Posterior cingulate gyrus (tissue), 11 donors: ENCODE measurements at regions not wholly inside any gene's neighbourhood (a gene's known extent, or its start where the extent isn't known, plus 50 kb on each side); places are given as distances from the start of the nearest gene placed in this dataset.
A peak's percentile ranks its signal among the peaks of the same experiment; 100 is the strongest.

Experiments used
- DNase-seq, 10 donors: peaks; one replicate each; pipeline versions ENCODE4 v3.0.0 to v3.0.0-alpha.2; 2020 to 2021; ENCODE audit warnings: mixed read lengths in 3 of 10
- intact Hi-C: fragments of 100-400 bp; cut with DNase I; formaldehyde crosslinking; loops from one replicate; pipeline ENCODE4 v1.15.1; 2023

GRCh38 chr6:149176971-149177667, 140.4 kb upstream of the TAB2 start:
- no peak for DNase-seq
- intact Hi-C loops = no loop called here

GRCh38 chr6:149179431-149179830, 138.1 kb upstream of the TAB2 start:
- intact Hi-C loops = no loop called here
- DNase-seq = no peak

DNA sequence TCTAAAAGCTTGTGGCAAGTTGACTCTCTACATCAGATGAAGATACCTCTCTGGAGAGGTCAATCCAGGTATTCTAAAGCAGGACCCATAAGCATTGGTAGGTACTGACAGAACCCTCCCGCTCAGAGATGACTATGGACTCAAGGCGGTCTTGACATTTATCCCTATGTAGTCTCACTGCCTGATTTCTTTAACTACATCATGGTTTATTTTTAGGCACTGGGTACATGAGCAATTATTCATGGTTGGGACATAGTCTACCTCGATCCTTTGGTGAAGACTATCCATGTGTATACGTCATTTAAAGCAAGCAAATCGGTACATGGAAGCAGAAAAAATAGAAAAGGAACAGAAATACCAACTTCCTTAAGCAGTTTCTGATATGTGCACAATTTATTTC, 136.2 kb upstream of the TAB2 start:
- intact Hi-C loops = loop anchor here (5.0 kb wide), 1 partner anchor 246 kb away; no protein-coding TSS in a partner anchor
- no peak for DNase-seq

- DNase-seq = no peak
- intact Hi-C loops = loop anchor here (5.0 kb wide), 1 partner anchor 245 kb away; no protein-coding TSS in a partner anchor
These were observed 135.2 kb upstream of the TAB2 start for GRCh38 chr6:149182262-149182661.

DNA sequence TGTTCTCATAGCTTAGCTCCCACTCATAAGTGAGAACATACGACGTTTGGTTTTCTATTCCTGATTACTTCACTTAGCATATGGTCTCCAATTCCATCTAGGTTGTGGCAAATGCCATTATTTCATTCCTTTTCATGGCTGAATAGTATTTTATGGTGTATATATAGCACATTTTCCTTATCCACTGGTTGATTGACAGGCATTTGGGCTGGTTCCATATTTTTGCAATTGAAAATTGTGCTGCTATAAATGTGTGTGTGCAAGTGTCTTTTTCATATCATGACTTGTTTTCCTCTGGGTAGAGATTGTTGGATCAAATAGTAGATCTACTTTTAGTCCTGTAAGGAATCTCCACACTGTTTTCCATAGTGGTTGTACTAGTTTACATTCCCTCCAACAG, 133.0 kb upstream of the TAB2 start:
- no peak for DNase-seq
- intact Hi-C loops = loop anchor here (5.0 kb wide), 1 partner anchor 243 kb away; no protein-coding TSS in a partner anchor

DNA sequence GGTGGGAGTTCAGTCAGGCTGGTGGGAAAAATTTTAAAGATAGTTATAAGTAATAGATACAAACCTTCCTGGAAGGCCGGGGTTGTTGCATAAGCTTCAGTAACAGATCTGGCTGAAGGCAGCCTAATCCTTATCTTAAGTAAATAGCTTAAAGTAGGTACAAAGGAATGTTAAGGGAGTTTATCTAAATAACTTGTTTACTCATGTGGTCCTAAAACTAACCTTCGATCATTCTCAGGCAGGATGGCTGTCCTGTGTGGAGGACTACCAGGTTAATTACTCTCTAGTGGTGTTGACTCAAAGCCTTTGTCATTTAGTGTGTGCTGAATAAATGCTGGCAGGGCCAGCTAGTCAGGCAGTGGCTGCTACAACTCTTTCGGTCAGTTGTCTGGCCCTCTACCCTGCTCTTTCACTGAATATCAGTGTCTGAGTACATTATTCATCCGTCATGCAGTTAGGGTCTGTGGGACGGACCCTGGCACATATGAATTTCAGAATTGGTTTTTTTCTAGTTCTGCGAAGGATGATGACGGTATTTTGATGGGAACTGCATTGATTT, 131.6 kb upstream of the TAB2 start:
- DNase-seq = no peak
- intact Hi-C loops = no loop called here

DNA sequence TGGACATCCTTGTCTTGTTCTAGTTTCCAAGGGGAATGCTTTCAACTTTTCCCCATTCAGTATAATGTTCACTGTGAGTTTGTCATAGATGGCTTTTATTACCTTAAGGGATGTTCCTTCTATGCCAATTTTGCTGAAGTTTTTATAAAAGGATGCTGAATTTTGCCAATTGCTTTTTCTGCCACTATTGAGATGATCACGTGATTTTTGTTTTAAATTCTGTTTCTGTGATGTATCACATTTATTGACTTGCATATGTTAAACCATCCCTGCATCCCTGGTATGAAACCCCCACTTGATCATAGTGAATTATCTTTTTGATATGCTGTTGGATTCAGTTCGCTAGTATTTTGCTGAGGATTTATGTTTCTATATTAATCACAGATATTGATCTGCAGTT, 130.6 kb upstream of the TAB2 start:
- DNase-seq = no peak
- intact Hi-C loops = no loop called here

DNA sequence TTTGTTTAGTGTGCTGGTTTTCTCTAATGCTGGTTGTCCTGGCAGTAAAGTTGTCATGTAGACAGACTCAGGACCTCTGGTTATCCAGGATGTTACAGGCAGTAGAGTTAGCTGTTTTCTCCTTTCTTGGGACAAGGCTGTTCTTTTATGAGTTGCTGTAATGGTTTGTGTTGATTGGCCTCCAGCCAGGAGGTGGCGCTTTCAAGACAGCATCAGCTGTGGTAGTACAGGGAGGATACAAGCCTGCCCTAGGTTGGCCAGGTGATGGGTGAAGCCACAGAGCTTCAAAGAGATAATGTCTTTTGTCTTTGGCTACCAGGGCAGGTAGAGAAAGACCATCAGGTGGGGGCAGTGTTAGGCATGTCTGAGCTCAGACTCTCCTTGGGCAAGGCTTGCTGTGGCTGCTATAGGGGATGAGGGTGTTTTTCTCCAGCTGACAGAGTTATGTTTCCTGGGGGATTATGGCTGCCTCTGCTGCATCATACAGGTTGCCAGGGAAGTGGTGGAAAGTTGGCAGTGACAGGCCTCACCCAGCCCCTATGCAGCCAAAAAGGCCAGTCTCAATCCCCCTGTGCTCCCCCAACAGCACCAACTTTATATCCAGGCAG, 127.2 kb upstream of the TAB2 start:
- intact Hi-C loops = loop anchor here (10.0 kb wide), 1 partner anchor 66 kb away; no protein-coding TSS in a partner anchor
- DNase-seq = no peak

- intact Hi-C loops = loop anchor here (10.0 kb wide), 1 partner anchor 70 kb away; no protein-coding TSS in a partner anchor
- DNase-seq = no peak
These were observed 122.5 kb upstream of the TAB2 start for GRCh38 chr6:149194820-149195558.

GRCh38 chr6:149196091-149196490, 121.4 kb upstream of the TAB2 start:
- intact Hi-C loops = loop anchor here (10.0 kb wide), 1 partner anchor 71 kb away; no protein-coding TSS in a partner anchor
- no peak for DNase-seq

GRCh38 chr6:149197482-149197881, 120.0 kb upstream of the TAB2 start:
- intact Hi-C loops = loop anchor here (10.0 kb wide), 1 partner anchor 73 kb away; no protein-coding TSS in a partner anchor
- DNase-seq = no peak

- intact Hi-C loops = loop anchor here (10.0 kb wide), 1 partner anchor 73 kb away; no protein-coding TSS in a partner anchor
- no peak for DNase-seq
These were observed 119.2 kb upstream of the TAB2 start for GRCh38 chr6:149198265-149198664.

- intact Hi-C loops = no loop called here
- no peak for DNase-seq
These were observed 117.1 kb upstream of the TAB2 start for GRCh38 chr6:149200282-149200945.

- intact Hi-C loops = no loop called here
- DNase-seq = peak in 1 of 10 donors; percentile 24
These were observed 116.3 kb upstream of the TAB2 start for GRCh38 chr6:149201068-149201655.

GRCh38 chr6:149202100-149202499, 115.4 kb upstream of the TAB2 start:
- no peak for DNase-seq
- intact Hi-C loops = no loop called here

DNA sequence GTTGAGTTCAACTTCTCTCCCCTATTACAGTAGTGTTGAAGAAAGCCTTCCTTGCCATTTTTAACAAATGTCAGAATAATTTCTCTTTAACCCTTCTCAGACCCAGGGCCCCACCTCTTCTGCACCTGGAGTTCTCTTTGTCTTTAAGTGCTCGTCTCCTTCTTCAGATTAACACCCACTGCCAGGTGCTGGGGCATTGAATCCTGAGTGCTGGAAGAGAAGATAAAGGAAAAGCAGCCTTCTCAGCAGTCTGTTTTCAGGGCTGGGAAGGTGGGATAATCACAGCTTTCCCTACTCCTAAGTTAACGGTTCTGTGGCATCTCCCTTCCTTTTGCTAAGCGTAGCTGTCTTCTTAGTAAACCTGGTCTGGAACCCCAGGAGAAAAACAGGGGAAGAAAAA, 114.6 kb upstream of the TAB2 start:
- intact Hi-C loops = no loop called here
- no peak for DNase-seq

GRCh38 chr6:149203509-149203908, 114.0 kb upstream of the TAB2 start:
- intact Hi-C loops = no loop called here
- DNase-seq = no peak

DNA sequence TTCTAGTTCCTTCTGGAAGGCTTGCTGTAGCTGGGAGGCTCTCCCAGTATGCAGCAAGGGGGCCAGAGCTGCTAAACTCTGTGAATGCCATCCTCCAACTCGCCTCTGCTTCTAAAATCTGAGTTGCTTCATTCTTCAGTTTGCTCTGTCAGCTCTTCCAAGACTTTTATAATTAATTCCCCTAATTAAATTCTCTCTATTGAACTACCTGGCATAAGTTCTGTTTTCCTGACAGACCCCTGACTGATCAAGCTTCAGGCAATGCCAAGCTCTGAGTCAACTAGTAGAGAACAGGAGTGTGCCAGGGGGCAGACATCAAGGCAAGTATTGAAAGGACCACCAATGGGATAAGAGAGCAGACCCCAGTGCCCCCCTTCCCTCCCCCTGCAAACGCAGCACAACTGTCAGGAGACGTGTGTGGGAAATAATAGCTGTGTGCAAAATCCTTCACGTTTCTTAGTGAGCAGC, 109.3 kb upstream of the TAB2 start:
- intact Hi-C loops = no loop called here
- peak in 2 of 10 donors; percentile 20 to 79 for DNase-seq

DNA sequence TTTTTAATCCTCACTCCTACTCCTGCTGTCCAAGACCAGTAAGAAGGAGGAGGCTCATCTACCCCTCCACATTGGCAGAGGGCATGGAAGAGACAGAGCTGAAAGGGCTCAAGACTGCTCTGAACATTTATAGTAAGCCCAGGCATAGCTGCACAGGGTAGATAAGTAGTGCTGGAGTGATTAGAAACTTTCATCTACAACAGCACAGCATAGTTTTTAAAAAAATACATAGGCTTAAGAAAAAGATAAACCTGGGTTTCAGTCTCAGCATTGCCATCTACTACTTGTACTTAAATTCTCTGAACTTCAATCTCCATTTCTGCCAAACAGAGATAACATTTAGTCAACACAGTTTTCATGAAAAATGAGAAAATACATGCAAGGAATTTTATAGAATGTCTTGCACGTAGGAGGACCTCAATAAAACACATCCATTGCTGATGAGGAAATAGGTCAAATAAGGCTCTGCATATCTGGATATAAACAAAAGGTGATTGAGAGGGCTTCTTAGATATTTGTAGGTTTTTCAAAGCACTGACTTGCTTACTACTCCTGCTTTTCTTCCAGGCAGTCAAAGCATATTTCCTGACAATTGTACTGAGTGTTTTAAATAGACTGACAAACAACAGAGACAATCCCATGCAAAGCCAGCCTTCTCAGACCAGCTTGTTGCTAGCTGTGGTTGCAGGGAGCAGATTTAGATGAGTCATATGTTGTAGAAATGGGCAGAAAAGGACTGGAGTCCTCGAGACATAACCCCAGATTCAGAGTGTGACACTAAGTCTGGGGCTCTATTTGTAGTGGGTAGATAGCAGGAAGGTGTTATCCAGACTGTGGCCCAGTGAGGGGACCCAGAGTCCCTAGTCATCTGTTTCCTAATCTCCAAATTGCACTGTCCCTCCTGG, 107.4 kb upstream of the TAB2 start:
- no peak for DNase-seq
- intact Hi-C loops = no loop called here
